Glomerular visceral epithelial cell (primary cell): ENCODE measurements at regions not wholly inside any gene's neighbourhood (a gene's known extent, or its start where the extent isn't known, plus 50 kb on each side); places are given as distances from the start of the nearest gene placed in this dataset.
"Not testable (repeated sequence)": the region's sequence is repeated elsewhere in the genome, so short reads cannot be mapped to it uniquely, and the experiment has no call there.

ENCODE experiments used
- DNase-seq: peaks from one replicate; pipeline ENCODE4 v3.0.0-alpha.2; 2016; ENCODE audit errors: extremely low spot score

- DNase-seq = no peak
These were observed 166.4 kb upstream of the KCTD3 start for GRCh38 chr1:215400741-215401140.

GRCh38 chr1:215402147-215402546 lies 165.0 kb upstream of the KCTD3 start:
- no peak for DNase-seq

- DNase-seq = peak; percentile 27
These were observed 161.9 kb upstream of the KCTD3 start for GRCh38 chr1:215405211-215405610.

GRCh38 chr1:215406927-215407326 lies 160.2 kb upstream of the KCTD3 start:
- DNase-seq = no peak

GRCh38 chr1:215407575-215407974 lies 159.5 kb upstream of the KCTD3 start:
- no peak for DNase-seq

GRCh38 chr1:215409546-215409945 lies 157.6 kb upstream of the KCTD3 start:
- not testable (repeated sequence) for DNase-seq

- DNase-seq = not testable (repeated sequence)
These were observed 151.6 kb upstream of the KCTD3 start for GRCh38 chr1:215415521-215415920.

- no peak for DNase-seq
These were observed 150.6 kb upstream of the KCTD3 start for GRCh38 chr1:215416497-215416896.

GRCh38 chr1:215417122-215417521 lies 150.0 kb upstream of the KCTD3 start:
- no peak for DNase-seq

- no peak for DNase-seq
These were observed 148.1 kb upstream of the KCTD3 start for GRCh38 chr1:215418876-215419447.

- DNase-seq = no peak
These were observed 145.4 kb upstream of the KCTD3 start for GRCh38 chr1:215421744-215422143.

GRCh38 chr1:215423288-215423687 lies 143.8 kb upstream of the KCTD3 start:
- no peak for DNase-seq

- DNase-seq = no peak
These were observed 142.0 kb upstream of the KCTD3 start for GRCh38 chr1:215425138-215425537.

- DNase-seq = no peak
These were observed 141.0 kb upstream of the KCTD3 start for GRCh38 chr1:215426101-215426500.

- not testable (repeated sequence) for DNase-seq
These were observed 134.4 kb upstream of the KCTD3 start for GRCh38 chr1:215432483-215433227.

- DNase-seq = no peak
These were observed 133.9 kb upstream of the KCTD3 start for GRCh38 chr1:215433237-215433636.

GRCh38 chr1:215439549-215439948 lies 127.6 kb upstream of the KCTD3 start:
- DNase-seq = no peak

GRCh38 chr1:215444715-215445414 lies 122.2 kb upstream of the KCTD3 start:
- DNase-seq = no peak

GRCh38 chr1:215448014-215448413 lies 119.1 kb upstream of the KCTD3 start:
- not testable (repeated sequence) for DNase-seq

- DNase-seq = not testable (repeated sequence)
These were observed 118.0 kb upstream of the KCTD3 start for GRCh38 chr1:215449147-215449546.

- no peak for DNase-seq
These were observed 113.7 kb upstream of the KCTD3 start for GRCh38 chr1:215453440-215453839.

- DNase-seq = no peak
These were observed 109.9 kb upstream of the KCTD3 start for GRCh38 chr1:215457213-215457612.

- DNase-seq = no peak
These were observed 109.0 kb upstream of the KCTD3 start for GRCh38 chr1:215458104-215458503.
